ENCODE measurements at regions not wholly inside any gene's neighbourhood (a gene's known extent, or its start where the extent isn't known, plus 50 kb on each side); places are given as distances from the start of the nearest gene placed in this dataset.

DNA sequence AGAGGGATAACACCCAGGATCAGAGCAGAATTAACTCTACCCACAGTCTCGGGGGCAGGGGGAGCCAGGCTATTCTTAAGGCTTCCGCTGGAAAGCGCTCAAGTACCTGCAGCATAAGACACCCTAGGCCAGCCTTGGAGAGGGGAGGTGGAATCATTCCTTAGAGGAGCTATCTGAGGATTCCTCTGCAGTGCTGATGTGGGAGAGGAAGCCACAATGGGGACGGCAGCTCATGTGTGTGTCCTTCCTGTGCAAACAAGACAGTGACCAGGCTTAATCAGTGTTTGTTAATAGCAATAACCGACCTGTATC lies 382.2 kb upstream of the CADM1 start:
- ATAC-seq (no peak), DNase-seq (no peak)
- intact Hi-C loops (cut with DNase I): no loop called here
- Histone ChIP-seq H3K27ac (no peak overlapping the region), H3K9me3 (no peaks in the 10 kb centered on the region), H3K27me3 (no peaks in the 10 kb centered on the region), H3K4me1 (no peaks in the 10 kb centered on the region), H3K4me3 (no peak overlapping the region), H3K36me3 (replicated peaks in 1 of 2; ENCODE audit: insufficient read depth in 1 of 2, low read depth in 2 of 2) (no peaks in the 10 kb centered on the region)
- no peak for TF ChIP-seq POLR2A (IDR thresholded peaks at IDR 0.05)
- TF ChIP-seq, protein P1, sequence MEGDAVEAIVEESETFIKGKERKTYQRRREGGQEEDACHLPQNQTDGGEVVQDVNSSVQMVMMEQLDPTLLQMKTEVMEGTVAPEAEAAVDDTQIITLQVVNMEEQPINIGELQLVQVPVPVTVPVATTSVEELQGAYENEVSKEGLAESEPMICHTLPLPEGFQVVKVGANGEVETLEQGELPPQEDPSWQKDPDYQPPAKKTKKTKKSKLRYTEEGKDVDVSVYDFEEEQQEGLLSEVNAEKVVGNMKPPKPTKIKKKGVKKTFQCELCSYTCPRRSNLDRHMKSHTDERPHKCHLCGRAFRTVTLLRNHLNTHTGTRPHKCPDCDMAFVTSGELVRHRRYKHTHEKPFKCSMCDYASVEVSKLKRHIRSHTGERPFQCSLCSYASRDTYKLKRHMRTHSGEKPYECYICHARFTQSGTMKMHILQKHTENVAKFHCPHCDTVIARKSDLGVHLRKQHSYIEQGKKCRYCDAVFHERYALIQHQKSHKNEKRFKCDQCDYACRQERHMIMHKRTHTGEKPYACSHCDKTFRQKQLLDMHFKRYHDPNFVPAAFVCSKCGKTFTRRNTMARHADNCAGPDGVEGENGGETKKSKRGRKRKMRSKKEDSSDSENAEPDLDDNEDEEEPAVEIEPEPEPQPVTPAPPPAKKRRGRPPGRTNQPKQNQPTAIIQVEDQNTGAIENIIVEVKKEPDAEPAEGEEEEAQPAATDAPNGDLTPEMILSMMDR (IDR thresholded peaks at IDR 0.05): no peak
- WGBS, 2 donors: 64 to 71% methylated on average over 5 of the region's 5 CpGs

DNA sequence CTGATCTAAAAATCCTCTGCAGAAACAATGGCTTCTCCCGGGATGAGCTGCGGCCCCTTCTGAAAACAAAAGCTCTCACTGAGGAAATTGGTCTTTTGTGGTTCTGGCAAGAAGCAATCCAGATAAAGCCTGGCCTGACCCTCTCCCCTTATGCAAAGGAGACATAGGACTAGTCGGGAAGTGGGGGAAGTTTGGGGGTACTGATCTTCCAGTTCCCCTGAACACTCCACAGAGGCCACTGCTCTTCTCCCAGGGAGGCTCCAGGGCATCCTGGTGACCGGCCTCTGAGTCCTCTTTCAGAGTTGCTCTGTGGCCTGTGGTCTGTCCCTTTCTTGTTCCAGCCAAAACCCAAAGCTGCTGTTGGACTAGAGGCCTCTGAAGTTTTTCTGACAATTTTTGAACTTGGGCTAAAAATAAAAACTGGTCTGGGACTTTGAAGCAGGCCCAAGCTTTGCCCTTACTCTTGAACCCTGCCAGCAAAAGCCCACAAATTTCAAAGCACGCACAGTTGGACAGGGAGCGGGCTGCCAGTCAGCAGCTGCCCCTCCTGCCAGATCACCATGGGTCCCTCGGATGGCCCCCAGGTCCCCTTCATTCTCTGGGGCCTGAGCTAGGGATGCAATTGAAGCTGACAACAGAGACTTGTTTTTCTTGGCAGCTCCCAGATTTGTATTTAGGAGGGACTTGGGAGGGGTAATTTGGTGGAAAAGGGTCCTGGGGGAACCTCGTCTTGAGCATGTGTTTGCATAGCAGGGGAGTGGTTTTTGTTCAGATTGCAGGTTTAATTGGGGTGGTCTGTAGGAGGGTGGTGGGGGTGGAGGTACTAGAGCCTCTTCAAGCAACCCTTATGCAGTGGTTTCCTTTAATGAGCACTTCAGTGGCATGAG lies 381.6 kb upstream of the CADM1 start:
- 54 to 60% methylated on average over 8 of the region's 8 CpGs for WGBS, 2 donors

GRCh38 chr11:115884800-115885534 lies 380.8 kb upstream of the CADM1 start:
- 58 to 66% methylated on average over 5 of the region's 5 CpGs for whole genome bisulfite sequencing, 2 donors
- intact Hi-C loops (cut with DNase I): no loop called here
- Histone ChIP-seq H3K27me3 (no peaks in the 10 kb centered on the region), H3K36me3 (replicated peaks in 1 of 2; ENCODE audit: insufficient read depth in 1 of 2, low read depth in 2 of 2) (no peaks in the 10 kb centered on the region), H3K4me3 (no peak overlapping the region), H3K4me1 (no peaks in the 10 kb centered on the region), H3K9me3 (no peaks in the 10 kb centered on the region), H3K27ac (no peak overlapping the region)
- no peak for TF ChIP-seq POLR2A (IDR thresholded peaks at IDR 0.05)
- TF ChIP-seq, protein P1 (IDR thresholded peaks at IDR 0.05): no peak
- ATAC-seq (no peak), DNase-seq (no peak)

More for the DNA sequence above, 381.6 kb upstream of the CADM1 start:
- Histone ChIP-seq H3K4me3 (no peak overlapping the region), H3K27ac (no peak overlapping the region), H3K36me3 (replicated peaks in 1 of 2; ENCODE audit: insufficient read depth in 1 of 2, low read depth in 2 of 2) (no peaks in the 10 kb centered on the region), H3K4me1 (no peaks in the 10 kb centered on the region), H3K9me3 (no peaks in the 10 kb centered on the region), H3K27me3 (no peaks in the 10 kb centered on the region)
- ATAC-seq: no peak
- TF ChIP-seq POLR2A (IDR thresholded peaks at IDR 0.05): no peak
- TF ChIP-seq, protein P1 (IDR thresholded peaks at IDR 0.05): no peak
- intact Hi-C loops (cut with DNase I): no loop called here
- no peak for DNase-seq

DNA sequence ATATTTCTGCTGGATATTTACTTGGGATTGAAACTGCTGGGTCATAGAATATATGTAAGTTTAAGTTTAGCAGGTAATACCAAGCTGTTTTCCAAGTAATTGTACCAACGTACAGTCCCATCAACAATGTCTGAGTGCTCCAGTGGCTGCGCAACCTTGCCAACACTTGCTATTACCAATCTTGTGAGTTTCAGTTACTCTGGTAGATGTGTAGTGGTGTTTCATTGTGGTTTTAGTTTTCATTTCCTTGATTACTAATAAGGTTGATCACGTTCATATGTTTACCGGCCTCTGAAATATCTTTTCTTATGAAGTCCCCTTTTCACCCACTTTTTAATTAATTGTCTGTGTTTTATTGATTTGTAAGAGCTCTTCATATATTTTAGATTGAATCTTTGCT lies 370.6 kb upstream of the CADM1 start:
- Histone ChIP-seq H3K4me3 (no peak overlapping the region), H3K27ac (no peak overlapping the region), H3K9me3 (no peaks in the 10 kb centered on the region), H3K4me1 (no peaks in the 10 kb centered on the region), H3K27me3 (no peaks in the 10 kb centered on the region), H3K36me3 (replicated peaks in 1 of 2; ENCODE audit: insufficient read depth in 1 of 2, low read depth in 2 of 2) (no peaks in the 10 kb centered on the region)
- TF ChIP-seq POLR2A (IDR thresholded peaks at IDR 0.05): no peak
- TF ChIP-seq, protein P1 (IDR thresholded peaks at IDR 0.05): no peak
- ATAC-seq: no peak
- WGBS, 2 donors: 70 to 74% methylated on average over 4 of the region's 4 CpGs
- no peak for DNase-seq
- intact Hi-C loops (cut with DNase I): no loop called here
